ENCODE measurements at regions not wholly inside any gene's neighbourhood (a gene's known extent, or its start where the extent isn't known, plus 50 kb on each side); places are given as distances from the start of the nearest gene placed in this dataset.

GRCh38 chr3:80187981-80188380, 420.2 kb upstream of the ROBO1 start:
- no peak for TF ChIP-seq CTCF (IDR thresholded peaks at IDR 0.05; ENCODE audit: insufficient read depth, low read length)
- H3K4me3 ChIP-seq (ENCODE audit: low read depth, low read length) = no peak overlapping the region
- DNase-seq (ENCODE audit: low read depth) = no peak

- H3K4me3 ChIP-seq (ENCODE audit: low read depth, low read length) = no peak overlapping the region
- TF ChIP-seq CTCF (IDR thresholded peaks at IDR 0.05; ENCODE audit: insufficient read depth, low read length) = no peak
- DNase-seq (ENCODE audit: low read depth) = no peak
Measured at GRCh38 chr3:80159990-80160506, 392.2 kb upstream of the ROBO1 start.

GRCh38 chr3:80158332-80158731, 390.5 kb upstream of the ROBO1 start:
- no peak for DNase-seq (ENCODE audit: low read depth)
- no peak for TF ChIP-seq CTCF (IDR thresholded peaks at IDR 0.05; ENCODE audit: insufficient read depth, low read length)
- H3K4me3 ChIP-seq (ENCODE audit: low read depth, low read length) = no peak overlapping the region

- DNase-seq (ENCODE audit: low read depth) = no peak
- TF ChIP-seq CTCF (IDR thresholded peaks at IDR 0.05; ENCODE audit: insufficient read depth, low read length) = no peak
- H3K4me3 ChIP-seq (ENCODE audit: low read depth, low read length) = no peak overlapping the region
Measured at GRCh38 chr3:80157546-80157945, 389.7 kb upstream of the ROBO1 start.

GRCh38 chr3:80152692-80153091, 384.9 kb upstream of the ROBO1 start:
- no peak for DNase-seq (ENCODE audit: low read depth)
- no peak overlapping the region for H3K4me3 ChIP-seq (ENCODE audit: low read depth, low read length)
- TF ChIP-seq CTCF (IDR thresholded peaks at IDR 0.05; ENCODE audit: insufficient read depth, low read length) = no peak

GRCh38 chr3:80142714-80143113, 374.9 kb upstream of the ROBO1 start:
- no peak for TF ChIP-seq CTCF (IDR thresholded peaks at IDR 0.05; ENCODE audit: insufficient read depth, low read length)
- H3K4me3 ChIP-seq (ENCODE audit: low read depth, low read length) = no peak overlapping the region
- DNase-seq (ENCODE audit: low read depth) = no peak

- DNase-seq (ENCODE audit: low read depth) = no peak
- no peak for TF ChIP-seq CTCF (IDR thresholded peaks at IDR 0.05; ENCODE audit: insufficient read depth, low read length)
Measured at GRCh38 chr3:80141557-80141956, 373.8 kb upstream of the ROBO1 start.

More at GRCh38 chr3:80141557-80141956, 373.8 kb upstream of the ROBO1 start:
- H3K4me3 ChIP-seq (ENCODE audit: low read depth, low read length) = no peak overlapping the region
